Activated CD4-positive, CD25-positive, alpha-beta regulatory T cell (primary cell): ENCODE measurements at regions not wholly inside any gene's neighbourhood (a gene's known extent, or its start where the extent isn't known, plus 50 kb on each side); places are given as distances from the start of the nearest gene placed in this dataset.

ENCODE experiments used
- DNase-seq, 4 experiments: peaks; one replicate each; lab custom pipeline; 2025; lab: John Stamatoyannopoulos, UW

- DNase-seq, result no peak
Observed at GRCh38 chr17:36864827-36865430, 72.3 kb upstream of the LHX1 start.

- DNase-seq, result no peak
Observed at GRCh38 chr17:36867716-36868341, 69.4 kb upstream of the LHX1 start.

GRCh38 chr17:36868777-36869176, 68.5 kb upstream of the LHX1 start:
- no peak for DNase-seq

GRCh38 chr17:36869441-36869840, 67.8 kb upstream of the LHX1 start:
- DNase-seq, result no peak

- DNase-seq, result no peak
Observed at GRCh38 chr17:36869856-36870719, 67.2 kb upstream of the LHX1 start.

GRCh38 chr17:36870720-36870999, 66.6 kb upstream of the LHX1 start:
- DNase-seq, result no peak

GRCh38 chr17:36875698-36876293, 61.5 kb upstream of the LHX1 start:
- no peak for DNase-seq

- no peak for DNase-seq
Observed at GRCh38 chr17:36876966-36877365, 60.3 kb upstream of the LHX1 start.

- no peak for DNase-seq
Observed at GRCh38 chr17:36877771-36878170, 59.5 kb upstream of the LHX1 start.

GRCh38 chr17:36878216-36878615, 59.1 kb upstream of the LHX1 start:
- no peak for DNase-seq

- no peak for DNase-seq
Observed at GRCh38 chr17:36879027-36879426, 58.2 kb upstream of the LHX1 start.

- no peak for DNase-seq
Observed at GRCh38 chr17:36879624-36880131, 57.6 kb upstream of the LHX1 start.

GRCh38 chr17:36880268-36880905, 56.9 kb upstream of the LHX1 start:
- no peak for DNase-seq

- no peak for DNase-seq
Observed at GRCh38 chr17:36881323-36881722, 56.0 kb upstream of the LHX1 start.

GRCh38 chr17:36884495-36885152, 52.7 kb upstream of the LHX1 start:
- DNase-seq, result no peak

GRCh38 chr17:36885153-36885735, 52.0 kb upstream of the LHX1 start:
- no peak for DNase-seq

- DNase-seq, result no peak
Observed at GRCh38 chr17:36885771-36886377, 51.4 kb upstream of the LHX1 start.
